ENCODE measurements at regions not wholly inside any gene's neighbourhood (a gene's known extent, or its start where the extent isn't known, plus 50 kb on each side); places are given as distances from the start of the nearest gene placed in this dataset.
"Not testable (repeated sequence)": the region's sequence is repeated elsewhere in the genome, so short reads cannot be mapped to it uniquely, and the experiment has no call there.

DNA sequence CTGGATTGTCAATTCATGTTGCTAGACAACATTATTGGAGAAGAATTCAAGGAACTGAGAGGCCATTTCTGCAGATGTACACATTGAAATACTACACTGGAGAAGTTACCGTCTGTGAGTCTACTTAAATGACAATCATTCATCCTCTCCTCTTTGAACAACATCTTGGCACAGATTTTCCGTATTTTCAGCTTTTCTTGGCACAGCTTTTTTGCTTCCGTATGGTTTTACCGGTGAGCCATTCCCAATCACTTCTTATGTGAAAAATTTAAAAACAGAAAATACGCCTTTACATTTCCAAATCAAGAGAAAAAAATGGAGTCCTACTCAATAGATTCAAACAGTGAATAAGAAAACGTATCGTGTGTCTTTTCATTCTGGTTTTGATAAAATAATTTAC, 1493.7 kb downstream of the AMY1C start:
- no peak overlapping the region for H3K4me3 ChIP-seq (ENCODE audit: low read length)
- TF ChIP-seq, protein P1, sequence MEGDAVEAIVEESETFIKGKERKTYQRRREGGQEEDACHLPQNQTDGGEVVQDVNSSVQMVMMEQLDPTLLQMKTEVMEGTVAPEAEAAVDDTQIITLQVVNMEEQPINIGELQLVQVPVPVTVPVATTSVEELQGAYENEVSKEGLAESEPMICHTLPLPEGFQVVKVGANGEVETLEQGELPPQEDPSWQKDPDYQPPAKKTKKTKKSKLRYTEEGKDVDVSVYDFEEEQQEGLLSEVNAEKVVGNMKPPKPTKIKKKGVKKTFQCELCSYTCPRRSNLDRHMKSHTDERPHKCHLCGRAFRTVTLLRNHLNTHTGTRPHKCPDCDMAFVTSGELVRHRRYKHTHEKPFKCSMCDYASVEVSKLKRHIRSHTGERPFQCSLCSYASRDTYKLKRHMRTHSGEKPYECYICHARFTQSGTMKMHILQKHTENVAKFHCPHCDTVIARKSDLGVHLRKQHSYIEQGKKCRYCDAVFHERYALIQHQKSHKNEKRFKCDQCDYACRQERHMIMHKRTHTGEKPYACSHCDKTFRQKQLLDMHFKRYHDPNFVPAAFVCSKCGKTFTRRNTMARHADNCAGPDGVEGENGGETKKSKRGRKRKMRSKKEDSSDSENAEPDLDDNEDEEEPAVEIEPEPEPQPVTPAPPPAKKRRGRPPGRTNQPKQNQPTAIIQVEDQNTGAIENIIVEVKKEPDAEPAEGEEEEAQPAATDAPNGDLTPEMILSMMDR (conservative IDR thresholded peaks at IDR 0.05; ENCODE audit: low read length), result no peak
- no peak for DNase-seq (ENCODE audit: low read depth)

DNA sequence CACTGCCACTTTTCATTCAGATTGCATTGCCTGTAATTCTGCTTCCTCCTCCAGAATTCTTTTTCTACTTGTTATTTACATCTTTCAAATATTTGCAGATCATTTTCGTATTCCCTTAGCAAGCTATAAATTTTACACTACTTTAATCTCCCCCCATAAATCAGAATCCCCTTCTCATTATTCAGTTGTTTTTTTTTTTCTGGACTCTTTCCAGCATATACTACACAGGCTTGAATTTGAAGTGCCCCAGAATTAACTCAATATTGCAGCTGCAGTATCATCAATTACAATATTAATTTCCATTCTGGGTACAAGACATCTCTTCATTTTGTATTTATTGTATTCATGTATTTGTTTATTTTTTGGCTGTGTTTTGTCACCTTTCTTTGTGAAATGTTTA, 1494.3 kb downstream of the AMY1C start:
- H3K4me3 ChIP-seq (ENCODE audit: low read length), result no peak overlapping the region
- no peak for DNase-seq (ENCODE audit: low read depth)
- TF ChIP-seq, protein P1 (conservative IDR thresholded peaks at IDR 0.05; ENCODE audit: low read length), result no peak

DNA sequence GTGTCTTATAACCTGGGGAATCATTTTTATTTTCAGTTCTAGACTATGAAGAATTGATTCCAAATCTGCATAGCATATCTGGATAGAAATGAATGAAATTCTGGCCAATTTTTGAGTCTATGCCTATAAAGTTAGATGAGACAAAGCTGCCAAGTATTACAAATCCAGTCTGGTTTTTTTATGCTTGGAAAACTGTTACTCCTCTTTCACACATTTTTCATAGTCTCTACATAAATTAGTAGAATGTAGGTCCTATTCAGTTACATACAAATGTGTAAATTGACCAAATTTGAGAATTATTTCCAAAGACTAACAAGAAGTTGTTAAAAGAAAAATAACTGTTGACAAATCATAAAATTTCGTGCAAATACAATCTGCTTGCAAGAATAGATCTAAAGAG, 1505.2 kb downstream of the AMY1C start:
- no peak overlapping the region for H3K4me3 ChIP-seq (ENCODE audit: low read length)
- TF ChIP-seq, protein P1 (conservative IDR thresholded peaks at IDR 0.05; ENCODE audit: low read length), result no peak

DNA sequence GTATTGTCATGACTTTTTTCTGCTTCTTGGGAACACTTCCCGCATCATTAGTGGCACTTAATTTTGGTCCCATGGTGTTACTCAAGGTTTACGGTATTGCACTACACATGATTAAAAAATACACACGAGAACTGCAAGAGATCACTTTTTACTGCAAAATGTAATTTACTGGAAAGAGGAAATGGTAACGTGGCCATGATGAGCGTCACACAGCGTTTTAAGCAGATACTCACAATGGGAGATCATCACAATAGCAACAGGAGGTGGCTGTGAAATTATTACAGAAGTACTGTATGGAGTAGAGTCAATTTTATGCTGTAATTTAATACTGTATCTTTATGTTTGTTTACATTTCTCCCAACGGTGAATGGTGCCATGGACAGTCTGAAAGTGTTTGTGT, 1510.3 kb downstream of the AMY1C start:
- DNase-seq (ENCODE audit: low read depth), result no peak
- H3K4me3 ChIP-seq (ENCODE audit: low read length), result no peak overlapping the region

More for the DNA sequence above, 1505.2 kb downstream of the AMY1C start:
- no peak for DNase-seq (ENCODE audit: low read depth)

DNA sequence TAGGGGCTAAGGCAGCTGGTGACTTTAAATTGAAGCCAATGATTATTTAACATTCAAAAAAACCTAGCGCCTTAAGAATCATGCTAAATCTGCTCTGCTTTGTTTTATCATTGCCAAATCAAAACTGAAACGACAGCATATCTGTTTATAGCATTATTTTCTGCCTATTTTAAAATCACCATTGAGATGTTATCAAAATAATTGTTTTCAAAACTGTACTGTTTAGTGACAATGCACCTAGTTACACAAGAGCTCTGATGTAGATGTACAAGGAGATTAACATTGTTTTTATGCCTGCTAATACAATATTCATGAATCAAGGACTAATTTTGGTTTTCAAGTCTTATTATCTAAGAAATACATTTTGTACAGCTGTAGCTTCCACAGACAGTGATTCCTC, 1521.3 kb downstream of the AMY1C start:
- no peak for DNase-seq (ENCODE audit: low read depth)
- TF ChIP-seq, protein P1 (conservative IDR thresholded peaks at IDR 0.05; ENCODE audit: low read length), result no peak

More for the DNA sequence above, 1510.3 kb downstream of the AMY1C start:
- TF ChIP-seq, protein P1 (conservative IDR thresholded peaks at IDR 0.05; ENCODE audit: low read length), result no peak

DNA sequence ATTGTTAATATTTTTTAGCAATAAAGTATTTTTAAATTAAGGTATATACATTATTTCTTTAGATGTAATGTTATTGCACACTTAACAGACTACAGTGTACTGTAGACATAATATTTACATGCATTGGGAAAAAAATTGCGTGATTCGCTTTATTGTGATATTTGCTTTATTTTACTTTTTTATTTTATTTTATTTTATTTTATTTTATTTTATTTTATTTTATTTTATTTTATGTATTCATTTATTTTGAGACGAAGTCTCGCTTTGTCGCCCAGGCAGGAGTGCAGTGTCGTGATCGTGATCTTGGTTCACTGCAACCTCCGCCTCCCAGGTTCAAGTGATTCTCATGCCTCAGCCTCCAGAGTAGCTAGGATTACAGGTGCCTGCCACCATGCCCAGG, 1522.7 kb downstream of the AMY1C start:
- not testable (repeated sequence) for DNase-seq (ENCODE audit: low read depth); H3K4me3 ChIP-seq (ENCODE audit: low read length)

More for the DNA sequence above, 1521.3 kb downstream of the AMY1C start:
- H3K4me3 ChIP-seq (ENCODE audit: low read length), result no peak overlapping the region

DNA sequence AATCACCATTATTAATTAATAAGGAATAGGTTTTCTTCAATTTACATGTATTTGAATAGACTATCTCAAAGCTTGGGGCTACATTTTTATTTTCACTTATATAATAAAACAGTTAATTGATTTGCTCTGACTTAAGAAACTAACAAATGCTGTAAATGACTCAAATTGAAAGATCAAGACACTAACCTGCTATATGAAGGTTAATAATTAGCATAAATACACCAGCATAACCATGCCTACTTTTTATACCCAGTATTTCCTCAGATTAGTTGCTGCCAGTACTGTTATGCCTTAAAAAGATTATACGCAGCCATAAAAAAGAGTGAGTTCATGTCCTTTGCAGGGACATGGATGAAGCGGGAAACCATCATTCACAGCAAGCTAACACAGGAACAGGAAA, 1545.1 kb downstream of the AMY1C start:
- H3K4me3 ChIP-seq (ENCODE audit: low read length), result no peak overlapping the region
- TF ChIP-seq, protein P1 (conservative IDR thresholded peaks at IDR 0.05; ENCODE audit: low read length), result no peak
- no peak for DNase-seq (ENCODE audit: low read depth)

DNA sequence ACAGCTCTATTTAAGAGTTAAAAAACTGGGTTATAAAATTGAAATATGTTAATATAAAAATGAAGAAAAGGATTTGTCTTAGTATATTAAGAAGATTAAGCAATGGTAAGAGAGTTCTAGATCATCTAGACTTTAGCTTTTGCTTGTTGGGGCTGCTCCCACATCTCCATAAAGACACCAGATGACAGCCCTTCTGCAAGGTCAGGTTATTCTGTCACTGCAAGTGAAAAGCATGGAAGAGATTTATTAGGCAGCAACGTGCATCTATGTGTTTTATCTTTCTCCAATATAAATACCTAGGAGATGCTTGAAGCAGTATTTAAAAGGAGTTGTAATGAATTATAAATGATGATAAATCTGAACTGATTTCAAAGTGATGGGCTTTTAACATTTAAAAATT, 1560.4 kb downstream of the AMY1C start:
- H3K4me3 ChIP-seq (ENCODE audit: low read length), result no peak overlapping the region
- TF ChIP-seq, protein P1 (conservative IDR thresholded peaks at IDR 0.05; ENCODE audit: low read length), result no peak
- no peak for DNase-seq (ENCODE audit: low read depth)
